K562 (cell line): ENCODE measurements at regions not wholly inside any gene's neighbourhood (a gene's known extent, or its start where the extent isn't known, plus 50 kb on each side); places are given as distances from the start of the nearest gene placed in this dataset.

Experiments used
- ATF1 ChIP-seq, 2 experiments: fragments of 450-650 bp in 1 of 2; IDR thresholded peaks; 2 replicates each; pipeline ENCODE4 v1.6.1; 2016; ENCODE audit warnings: missing compliant biosample characterization in 1 of 2, missing genetic modification characterization in 1 of 2
- EGR1 ChIP-seq: fragments of 450-650 bp; conservative IDR thresholded peaks from 2 replicates; pipeline ENCODE4 v1.6.1; 2017; ENCODE audit warnings: mild to moderate bottlenecking
- EP300 ChIP-seq: IDR thresholded peaks from 2 replicates; pipeline ENCODE4 v1.6.1; 2012; ENCODE audit warnings: low read length, improper control_type of control experiment
- ETV5 ChIP-seq: sonication (generic); formaldehyde crosslinking; IDR thresholded peaks from 2 replicates; pipeline ENCODE4 v1.4.0; 2020; ENCODE audit warnings: low read depth, mild to moderate bottlenecking, missing genetic modification reagents
- GTF2F1 ChIP-seq: IDR thresholded peaks from 2 replicates; pipeline ENCODE4 v1.6.1; 2011; ENCODE audit warnings: low read depth, low read length, improper control_type of control experiment
- KLF13 ChIP-seq: fragments of 450-650 bp; IDR thresholded peaks from 2 replicates; pipeline ENCODE4 v1.6.1; 2016; ENCODE audit warnings: missing genetic modification characterization, low read depth, mild to moderate bottlenecking, missing compliant biosample characterization, moderate library complexity, borderline replicate concordance
- MTA2 ChIP-seq: fragments of 450-650 bp; IDR thresholded peaks from 2 replicates; pipeline ENCODE4 v1.6.1; 2016; ENCODE audit warnings: low read depth
- NFYB ChIP-seq: IDR thresholded peaks from 2 replicates; pipeline ENCODE4 v1.6.1; 2011; ENCODE audit warnings: mild to moderate bottlenecking, moderate library complexity; ENCODE audit not compliant: insufficient read length; ENCODE audit errors: extremely low read depth
- RAD21 ChIP-seq, 2 experiments: fragments of 250-450 bp in 1 of 2; fragments of 450-650 bp in 1 of 2; sonication (Bioruptor Pico) in 1 of 2; formaldehyde crosslinking in 1 of 2; IDR thresholded peaks in 1 of 2; conservative IDR thresholded peaks in 1 of 2; 2 replicates each; pipeline versions ENCODE4 v1.4.0 to v1.8.0; 2020 to 2022; ENCODE audit warnings: mild to moderate bottlenecking in 2 of 2, moderate library complexity in 1 of 2
- SMARCC2 ChIP-seq: fragments of 450-650 bp; IDR thresholded peaks from 2 replicates; pipeline ENCODE4 v1.6.1; 2017; ENCODE audit warnings: antibody characterized with exemption, moderate library complexity, mild to moderate bottlenecking, low read depth
- TEAD2 ChIP-seq: fragments of 450-650 bp; IDR thresholded peaks from 2 replicates; pipeline ENCODE4 v1.6.1; 2016; ENCODE audit warnings: missing genetic modification characterization, control low read depth, missing compliant biosample characterization
- TGIF2 ChIP-seq: sonication (generic); formaldehyde crosslinking; IDR thresholded peaks from 2 replicates; pipeline ENCODE4 v1.8.1; 2022; ENCODE audit warnings: mild to moderate bottlenecking, missing genetic modification reagents, moderate library complexity
- ZNF140 ChIP-seq: fragments of 250-450 bp; sonication (Bioruptor Pico); IDR thresholded peaks from 2 replicates; pipeline ENCODE4 v1.8.0; 2021; ENCODE audit warnings: moderate library complexity, mild to moderate bottlenecking, inconsistent platforms
- ZNF644 ChIP-seq: fragments of 200-800 bp; sonication (Bioruptor generic); IDR thresholded peaks from 2 replicates; pipeline ENCODE4 v1.6.1; 2016; ENCODE audit warnings: low read depth, missing genetic modification characterization, missing compliant biosample characterization

DNA sequence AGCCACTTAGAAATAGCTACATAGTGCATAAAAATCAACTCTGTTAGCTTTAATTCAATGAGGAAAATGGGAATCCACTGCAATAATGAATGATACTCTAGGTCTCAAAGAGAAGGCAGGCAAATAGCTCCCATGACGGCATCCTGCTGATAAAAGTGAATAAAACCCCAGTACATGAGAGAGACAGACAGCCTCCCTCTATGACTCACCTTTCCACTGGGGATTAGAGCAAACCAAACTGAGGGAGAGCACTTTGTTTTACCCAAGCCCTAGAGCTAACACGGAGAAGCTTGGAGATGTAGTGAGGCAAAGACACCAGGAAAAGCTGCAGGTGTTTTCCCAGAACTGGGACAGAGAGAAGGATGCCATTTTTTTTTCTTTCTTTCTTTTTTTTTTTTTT is 621.9 kb downstream of the LRRIQ3 start:
- no peak for TF ChIP-seq ZNF140
- no peak for TF ChIP-seq ATF1 (CRISPR knock-in tag; IDR thresholded peaks at IDR 0.05)
- no peak for TF ChIP-seq ATF1 (tag; IDR thresholded peaks at IDR 0.05)
- no peak for TF ChIP-seq ETV5 (CRISPR knock-in tag)
- no peak for TF ChIP-seq RAD21 (CRISPR knock-in tag; conservative IDR thresholded peaks at IDR 0.05 in 1 of 2, IDR thresholded peaks at IDR 0.05 in 1 of 2)
- no peak for TF ChIP-seq TEAD2 (tag)
- TF ChIP-seq EGR1, result no peak
- TF ChIP-seq SMARCC2, result no peak
- no peak for TF ChIP-seq TGIF2
- no peak for TF ChIP-seq ZNF644 (tag)
- TF ChIP-seq NFYB, result no peak
- no peak for TF ChIP-seq EP300
- no peak for TF ChIP-seq MTA2
- no peak for TF ChIP-seq GTF2F1
- no peak for TF ChIP-seq KLF13 (tag)
